Skeletal muscle satellite cell (primary cell): ENCODE measurements at regions not wholly inside any gene's neighbourhood (a gene's known extent, or its start where the extent isn't known, plus 50 kb on each side); places are given as distances from the start of the nearest gene placed in this dataset.
A peak's percentile ranks its signal among the peaks of the same experiment; 100 is the strongest.
"Not testable (repeated sequence)": the region's sequence is repeated elsewhere in the genome, so short reads cannot be mapped to it uniquely, and the experiment has no call there.

Experiments used
- H3K27me3 ChIP-seq: 2 replicates; pipeline ENCODE4 v1.7.0; 2013; ENCODE audit warnings: low read length; ENCODE audit not compliant: control insufficient read depth, insufficient read depth
- H3K36me3 ChIP-seq: 2 replicates; pipeline ENCODE4 v1.7.0; 2013; ENCODE audit warnings: mild to moderate bottlenecking, control low read depth, low read length; ENCODE audit not compliant: insufficient read depth
- H3K4me1 ChIP-seq: 2 replicates; pipeline ENCODE4 v1.7.0; 2013; ENCODE audit warnings: low read length; ENCODE audit not compliant: control insufficient read depth, insufficient read depth
- H3K4me2 ChIP-seq: 2 replicates; pipeline ENCODE4 v1.7.0; 2013; ENCODE audit warnings: mild to moderate bottlenecking, low read length
- H3K4me3 ChIP-seq: 2 replicates; pipeline ENCODE4 v1.7.0; 2013; ENCODE audit warnings: low read length
- H3K9ac ChIP-seq: 2 replicates; pipeline ENCODE4 v1.7.0; 2013; ENCODE audit warnings: mild to moderate bottlenecking, low read depth, low read length, moderate library complexity
- H3K9me3 ChIP-seq: replicated peaks from 2 replicates; pipeline ENCODE4 v1.7.0; 2013; ENCODE audit warnings: mild to moderate bottlenecking, control low read depth, low read length

DNA sequence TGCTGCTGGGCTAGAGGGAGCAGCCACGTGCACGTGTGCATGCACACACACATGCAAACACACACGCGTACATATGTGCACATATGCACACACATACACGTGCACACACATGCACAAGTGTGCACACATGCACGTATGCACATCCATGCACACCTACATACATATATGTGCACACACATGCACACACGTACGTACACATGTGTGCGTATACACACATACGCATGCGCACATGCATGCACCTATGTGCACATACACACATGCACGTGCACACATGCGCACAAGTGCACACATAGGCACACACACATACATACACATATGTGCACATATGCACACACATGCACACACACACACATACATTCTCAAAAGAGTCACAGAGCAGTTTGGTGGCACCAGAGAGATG is 85.9 kb upstream of the SLC25A33 start:
- no peaks in the 10 kb centered on the region for H3K9me3 ChIP-seq
- H3K36me3 ChIP-seq, result no peaks in the 10 kb centered on the region
- H3K4me2 ChIP-seq, result no peak overlapping the region
- no peak overlapping the region for H3K4me3 ChIP-seq
- H3K4me1 ChIP-seq, result peaks cover 23% of the 10 kb centered on the region
- H3K27me3 ChIP-seq, result peaks cover 19% of the 10 kb centered on the region
- H3K9ac ChIP-seq, result no peak overlapping the region

DNA sequence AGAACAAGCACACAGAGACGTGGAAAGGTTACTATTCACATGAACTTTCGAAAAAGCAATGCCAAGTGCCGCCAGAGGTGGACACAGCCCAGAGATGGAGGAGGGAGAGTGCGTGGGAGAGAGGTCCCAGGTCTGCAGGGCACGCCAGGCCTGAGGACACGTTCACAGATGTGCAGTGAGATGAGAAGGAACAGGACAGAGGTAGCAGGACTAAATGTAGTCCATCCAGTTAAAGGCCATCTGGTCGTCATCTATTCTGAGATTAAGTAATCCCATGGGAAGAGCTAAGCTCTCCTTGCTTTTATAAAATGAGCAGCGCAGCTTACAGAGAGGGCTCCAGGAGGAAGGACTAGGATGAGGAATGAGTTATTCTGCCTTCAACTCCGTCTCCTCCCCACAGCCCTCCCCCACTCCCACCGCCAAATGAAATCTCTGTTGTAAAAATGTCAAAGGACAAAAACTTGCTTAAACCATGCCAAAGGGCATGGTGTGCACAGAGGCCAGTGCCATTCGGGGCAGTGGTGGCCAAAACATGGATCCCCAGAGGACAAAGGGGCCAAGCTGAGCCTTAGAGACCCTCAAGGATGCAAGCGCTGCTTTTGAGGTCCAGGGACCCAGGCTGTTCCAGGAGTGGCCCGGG is 85.4 kb upstream of the SLC25A33 start:
- H3K27me3 ChIP-seq, result peaks cover 19% of the 10 kb centered on the region
- H3K36me3 ChIP-seq, result no peaks in the 10 kb centered on the region
- no peaks in the 10 kb centered on the region for H3K9me3 ChIP-seq
- no peak overlapping the region for H3K9ac ChIP-seq
- H3K4me3 ChIP-seq, result no peak overlapping the region
- no peak overlapping the region for H3K4me2 ChIP-seq
- H3K4me1 ChIP-seq, result peaks cover 20% of the 10 kb centered on the region

DNA sequence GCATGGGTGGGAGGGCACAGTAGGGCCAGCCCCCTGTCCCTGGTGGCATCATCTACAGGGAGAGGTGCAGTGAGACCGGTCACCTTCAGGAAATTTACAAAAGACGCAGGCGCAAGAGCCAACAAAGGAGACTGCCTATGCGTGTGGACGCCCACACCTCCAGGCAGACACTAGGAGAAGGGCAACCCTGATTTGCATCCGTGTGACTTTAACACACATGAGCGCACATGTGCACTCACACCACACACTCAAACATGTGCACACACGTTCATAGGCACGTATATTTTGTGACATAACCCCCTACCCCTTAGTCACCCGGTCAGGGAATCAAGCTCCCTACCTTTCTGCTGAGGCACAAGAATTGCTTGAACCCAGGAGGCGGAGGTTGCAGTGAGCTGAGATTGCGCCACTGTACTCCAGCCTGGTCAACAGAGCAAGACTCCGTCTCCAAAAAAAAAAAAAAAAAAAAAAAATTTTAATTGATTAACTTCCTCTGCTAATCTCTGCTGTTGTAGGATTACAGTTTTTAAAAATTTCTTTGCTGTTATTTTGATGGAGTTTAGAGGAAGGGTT is 84.7 kb upstream of the SLC25A33 start:
- H3K4me3 ChIP-seq, result no peak overlapping the region

DNA sequence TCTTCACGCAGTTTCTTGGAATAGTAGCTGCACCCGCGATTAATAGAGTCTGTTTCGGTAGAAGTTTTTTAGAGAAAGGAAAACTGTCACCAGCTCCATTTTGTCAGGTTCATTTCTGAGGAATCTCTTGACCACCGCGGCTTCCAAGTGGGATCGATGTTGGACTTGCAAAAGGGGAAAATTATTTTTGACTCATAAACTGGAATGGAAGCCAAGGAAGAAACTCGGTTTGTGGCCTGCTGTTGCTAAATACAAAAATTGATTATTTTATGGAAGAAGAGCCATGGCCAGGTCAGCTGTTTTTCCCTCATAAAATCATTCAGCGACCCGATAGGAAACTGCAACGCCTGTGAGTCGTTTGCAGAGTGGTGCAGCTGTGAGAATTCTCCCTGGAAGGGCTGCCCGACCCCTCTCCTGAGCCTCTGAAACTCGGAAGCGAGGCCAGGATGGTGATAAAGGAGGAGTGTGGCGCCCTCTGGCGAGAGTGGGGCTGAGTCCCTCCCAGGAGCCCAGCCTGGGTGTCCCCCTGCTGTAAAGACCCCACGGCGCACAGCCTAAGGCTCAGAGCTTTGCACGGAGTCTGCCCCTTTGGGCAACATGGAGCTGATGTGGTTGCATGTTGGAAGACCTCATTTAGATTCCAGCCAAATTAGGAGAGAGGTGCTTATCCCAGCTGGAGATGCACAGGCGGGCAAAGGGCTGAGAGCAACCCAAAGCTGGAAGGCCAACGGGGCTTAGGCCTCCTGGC is 83.6 kb upstream of the SLC25A33 start:
- no peaks in the 10 kb centered on the region for H3K36me3 ChIP-seq
- H3K4me3 ChIP-seq, result no peak overlapping the region
- H3K27me3 ChIP-seq, result peaks cover 19% of the 10 kb centered on the region
- peaks cover 10% of the 10 kb centered on the region for H3K4me1 ChIP-seq
- no peak overlapping the region for H3K9ac ChIP-seq
- no peaks in the 10 kb centered on the region for H3K9me3 ChIP-seq
- peak overlapping the region; percentile 56 for H3K4me2 ChIP-seq

More for the DNA sequence above, 84.7 kb upstream of the SLC25A33 start:
- Histone ChIP-seq H3K4me1 (peaks cover 13% of the 10 kb centered on the region), H3K36me3 (no peaks in the 10 kb centered on the region), H3K4me2 (no peak overlapping the region), H3K9ac (no peak overlapping the region), H3K27me3 (peaks cover 19% of the 10 kb centered on the region), H3K9me3 (no peaks in the 10 kb centered on the region)

DNA sequence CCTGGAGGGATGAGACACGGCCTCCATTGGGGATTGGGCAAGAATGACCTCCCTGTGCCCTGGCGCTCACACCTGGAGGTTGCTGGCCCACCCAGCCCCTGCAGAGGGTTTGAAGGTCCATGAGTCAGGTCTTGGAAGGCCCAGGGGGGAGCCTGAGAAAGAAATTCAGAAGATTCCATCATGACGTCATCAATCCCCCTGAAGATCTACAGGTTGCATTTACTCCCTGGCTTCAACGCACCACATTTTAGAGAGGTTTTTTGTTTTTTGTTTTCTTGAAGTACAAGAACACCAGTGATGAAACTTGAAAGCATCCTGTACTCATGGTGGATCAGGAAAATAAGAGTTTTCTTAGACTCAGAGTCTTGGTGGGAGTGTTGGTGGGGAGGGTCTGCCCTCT is 82.4 kb upstream of the SLC25A33 start:
- H3K4me1 ChIP-seq, result peaks cover 10% of the 10 kb centered on the region
- no peak overlapping the region for H3K9ac ChIP-seq
- H3K27me3 ChIP-seq, result peaks cover 19% of the 10 kb centered on the region
- no peak overlapping the region for H3K4me3 ChIP-seq
- H3K4me2 ChIP-seq, result no peak overlapping the region
- no peaks in the 10 kb centered on the region for H3K9me3 ChIP-seq
- no peaks in the 10 kb centered on the region for H3K36me3 ChIP-seq

DNA sequence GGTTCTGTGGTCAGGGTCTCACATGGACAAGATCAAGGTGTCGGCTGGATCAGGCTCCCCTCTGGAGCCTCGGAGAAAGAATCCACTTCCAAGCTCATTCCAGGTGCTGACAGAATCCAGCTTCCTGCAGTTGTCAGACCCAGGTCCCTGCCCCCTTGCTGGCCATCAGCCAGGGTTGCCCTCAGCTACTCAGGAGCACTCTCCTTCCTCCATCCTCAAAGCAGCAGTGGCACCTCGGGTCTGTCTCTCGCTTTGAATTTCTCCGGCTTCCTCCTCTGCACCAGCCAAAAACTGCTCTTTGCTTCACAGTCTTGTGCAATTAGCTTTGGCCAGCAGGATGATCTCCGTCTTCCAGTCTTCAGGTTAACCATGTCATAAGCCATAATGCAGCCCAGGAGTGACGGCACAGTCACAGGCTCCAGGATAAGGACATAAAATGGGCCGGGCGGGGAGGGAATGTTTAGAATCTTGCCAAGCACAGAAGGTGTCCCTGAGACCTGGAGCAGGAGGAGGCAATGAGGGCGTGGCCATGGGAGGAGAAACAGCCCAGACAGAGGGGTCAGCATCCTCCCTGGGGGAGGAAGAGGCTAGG is 79.4 kb upstream of the SLC25A33 start:
- H3K27me3 ChIP-seq, result peaks cover 6% of the 10 kb centered on the region
- no peaks in the 10 kb centered on the region for H3K36me3 ChIP-seq

DNA sequence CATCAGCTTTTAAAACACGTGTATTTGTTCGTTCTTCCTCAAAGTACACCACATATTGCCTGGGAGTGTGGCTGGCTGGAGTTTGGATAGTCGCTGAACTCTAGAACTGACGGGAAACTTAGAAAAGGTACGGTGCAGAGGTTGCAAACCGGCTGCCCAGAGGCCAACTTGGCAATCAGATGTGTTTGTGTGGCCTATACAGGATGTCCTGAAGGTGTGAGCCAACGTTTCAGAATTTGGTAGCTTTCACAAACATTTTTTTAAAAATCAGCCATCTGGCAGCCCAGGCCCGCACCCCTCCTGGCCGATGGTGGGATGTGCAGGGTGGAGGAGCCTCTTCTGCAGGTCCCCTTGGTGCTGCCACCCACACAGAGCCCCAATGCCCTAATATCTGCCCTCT is 73.6 kb upstream of the SLC25A33 start:
- H3K4me3 ChIP-seq, result no peak overlapping the region
- no peak overlapping the region for H3K4me2 ChIP-seq
- H3K4me1 ChIP-seq, result no peaks in the 10 kb centered on the region
- no peaks in the 10 kb centered on the region for H3K36me3 ChIP-seq
- no peak overlapping the region for H3K9ac ChIP-seq
- peaks cover 29% of the 10 kb centered on the region for H3K27me3 ChIP-seq
- H3K9me3 ChIP-seq, result no peaks in the 10 kb centered on the region

More for the DNA sequence above, 79.4 kb upstream of the SLC25A33 start:
- no peak overlapping the region for H3K4me3 ChIP-seq
- H3K4me1 ChIP-seq, result peaks cover 10% of the 10 kb centered on the region
- no peak overlapping the region for H3K4me2 ChIP-seq
- H3K9me3 ChIP-seq, result no peaks in the 10 kb centered on the region
- no peak overlapping the region for H3K9ac ChIP-seq

DNA sequence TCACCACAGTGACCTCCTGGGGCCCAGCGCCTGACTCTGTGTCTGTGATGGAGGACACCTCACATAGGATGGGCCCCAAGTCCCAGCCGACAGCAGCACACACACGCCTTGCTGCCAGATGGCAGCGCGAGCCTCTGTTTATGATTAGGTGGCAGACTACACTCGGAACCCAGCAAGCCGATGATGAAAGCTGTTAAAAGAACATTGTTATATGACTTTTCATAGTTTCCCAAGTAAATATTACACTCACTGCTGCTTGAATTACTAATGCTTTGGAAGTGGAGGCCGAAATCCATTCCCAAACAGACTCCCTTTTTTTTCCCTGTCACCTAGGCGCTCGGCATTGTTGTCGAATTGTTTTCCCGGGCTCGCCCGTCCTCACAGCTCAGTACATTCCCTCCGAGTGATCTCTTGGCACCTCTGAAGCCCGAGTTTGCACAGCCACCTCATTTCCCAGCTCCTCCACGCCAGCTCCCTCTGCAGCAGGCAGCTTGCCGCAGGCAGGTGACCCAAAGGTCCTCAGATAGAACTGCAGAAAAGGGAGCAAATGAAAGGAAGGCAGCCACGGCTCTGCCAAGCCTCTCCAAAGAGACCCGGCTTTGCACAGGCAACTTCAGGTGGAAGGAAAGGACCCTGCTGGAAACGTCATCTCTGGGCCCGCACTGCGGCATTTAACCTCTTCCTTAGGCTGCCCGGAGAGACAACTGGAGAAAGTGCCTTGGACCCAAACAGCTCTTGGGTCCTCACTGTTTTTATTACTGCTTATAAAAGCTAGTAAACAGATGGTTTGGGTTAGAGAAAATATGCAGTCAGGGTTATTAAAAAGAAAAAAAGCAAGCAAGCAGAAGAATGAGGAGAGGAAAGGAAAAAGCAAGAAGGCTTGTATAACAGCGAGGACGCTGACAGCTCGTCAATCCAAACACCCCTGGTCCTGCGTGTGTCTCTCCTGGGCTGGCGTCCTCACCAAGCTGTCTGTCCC is 72.2 kb upstream of the SLC25A33 start:
- Histone ChIP-seq H3K9me3 (no peaks in the 10 kb centered on the region), H3K4me1 (no peaks in the 10 kb centered on the region), H3K9ac (no peak overlapping the region), H3K4me2 (peak overlapping the region; percentile 12), H3K4me3 (no peak overlapping the region), H3K36me3 (no peaks in the 10 kb centered on the region), H3K27me3 (peaks cover 40% of the 10 kb centered on the region)

DNA sequence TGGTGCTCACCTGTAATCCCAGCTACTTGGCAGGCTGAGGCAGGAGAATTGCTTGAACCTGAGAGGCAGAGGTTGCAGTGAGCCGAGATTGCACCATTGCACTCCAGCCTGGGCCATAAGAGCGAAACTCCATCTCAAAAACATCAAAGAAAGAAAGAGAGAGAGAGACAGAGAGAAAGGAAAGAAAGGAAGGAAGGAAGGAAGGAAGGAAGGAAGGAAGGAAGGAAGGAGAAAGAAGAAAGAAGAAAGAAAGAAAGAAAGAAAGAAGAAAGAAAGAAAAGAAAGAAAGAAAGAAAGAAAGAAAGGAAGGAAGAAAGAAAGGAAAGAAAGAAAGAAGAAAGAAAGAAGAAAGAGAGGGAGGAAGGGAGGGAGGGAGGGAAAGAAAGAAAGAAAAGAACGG is 69.4 kb upstream of the SLC25A33 start:
- H3K36me3 ChIP-seq, H3K9ac ChIP-seq, H3K9me3 ChIP-seq, H3K4me2 ChIP-seq, H3K4me3 ChIP-seq: not testable (repeated sequence)
- Histone ChIP-seq H3K27me3 (peaks cover 41% of the 10 kb centered on the region), H3K4me1 (peaks cover 11% of the 10 kb centered on the region)

DNA sequence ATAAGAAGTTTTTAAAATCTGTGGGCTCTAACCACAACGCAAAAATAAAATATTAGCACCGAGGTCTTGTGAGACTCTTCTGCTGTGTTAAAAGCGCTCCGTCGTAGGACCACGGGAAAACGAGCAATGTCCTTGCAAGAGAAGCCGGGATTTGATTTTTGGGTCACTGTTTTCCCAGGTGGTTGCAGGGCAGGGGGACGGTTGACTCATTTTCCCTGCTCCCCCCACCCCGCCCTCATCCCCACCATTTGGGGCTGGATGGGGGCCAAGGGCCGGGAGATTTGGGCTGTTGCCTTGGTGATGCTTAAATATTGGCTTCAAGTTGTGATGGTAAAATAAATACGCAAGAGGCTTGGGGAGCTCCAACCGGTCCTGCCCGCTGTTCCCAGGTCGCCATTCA is 67.6 kb upstream of the SLC25A33 start:
- no peaks in the 10 kb centered on the region for H3K9me3 ChIP-seq
- no peak overlapping the region for H3K4me3 ChIP-seq
- peaks cover 35% of the 10 kb centered on the region for H3K27me3 ChIP-seq
- H3K4me2 ChIP-seq, result no peak overlapping the region
- H3K9ac ChIP-seq, result no peak overlapping the region
- peaks cover 11% of the 10 kb centered on the region for H3K4me1 ChIP-seq
- H3K36me3 ChIP-seq, result no peaks in the 10 kb centered on the region
